ENCODE measurements at regions not wholly inside any gene's neighbourhood (a gene's known extent, or its start where the extent isn't known, plus 50 kb on each side); places are given as distances from the start of the nearest gene placed in this dataset.

DNA sequence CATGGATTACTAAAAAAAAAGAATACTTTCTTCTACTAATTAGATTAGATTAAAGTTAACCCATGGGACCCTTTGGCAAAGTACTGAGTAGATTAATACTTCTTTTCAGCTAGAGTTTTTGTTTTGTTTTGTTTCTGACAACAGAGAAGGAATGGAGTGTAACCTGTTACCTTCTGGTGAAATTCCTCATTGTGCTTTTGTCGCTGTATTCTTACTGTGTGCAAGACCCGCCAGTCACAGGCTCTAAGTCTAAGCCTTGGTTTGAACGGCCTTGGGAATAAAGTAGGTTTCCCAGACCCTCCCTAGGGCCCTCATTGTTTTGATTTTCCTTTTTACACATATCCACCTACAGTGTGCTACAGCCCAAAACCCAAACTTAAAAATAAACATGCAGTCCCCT lies 171.1 kb upstream of the IL12A start:
- no peak for DNase-seq (ENCODE audit: low spot score)
- H3K4me3 ChIP-seq, result no peak overlapping the region
- H3K27ac ChIP-seq, result no peak overlapping the region
- TF ChIP-seq, protein P1, sequence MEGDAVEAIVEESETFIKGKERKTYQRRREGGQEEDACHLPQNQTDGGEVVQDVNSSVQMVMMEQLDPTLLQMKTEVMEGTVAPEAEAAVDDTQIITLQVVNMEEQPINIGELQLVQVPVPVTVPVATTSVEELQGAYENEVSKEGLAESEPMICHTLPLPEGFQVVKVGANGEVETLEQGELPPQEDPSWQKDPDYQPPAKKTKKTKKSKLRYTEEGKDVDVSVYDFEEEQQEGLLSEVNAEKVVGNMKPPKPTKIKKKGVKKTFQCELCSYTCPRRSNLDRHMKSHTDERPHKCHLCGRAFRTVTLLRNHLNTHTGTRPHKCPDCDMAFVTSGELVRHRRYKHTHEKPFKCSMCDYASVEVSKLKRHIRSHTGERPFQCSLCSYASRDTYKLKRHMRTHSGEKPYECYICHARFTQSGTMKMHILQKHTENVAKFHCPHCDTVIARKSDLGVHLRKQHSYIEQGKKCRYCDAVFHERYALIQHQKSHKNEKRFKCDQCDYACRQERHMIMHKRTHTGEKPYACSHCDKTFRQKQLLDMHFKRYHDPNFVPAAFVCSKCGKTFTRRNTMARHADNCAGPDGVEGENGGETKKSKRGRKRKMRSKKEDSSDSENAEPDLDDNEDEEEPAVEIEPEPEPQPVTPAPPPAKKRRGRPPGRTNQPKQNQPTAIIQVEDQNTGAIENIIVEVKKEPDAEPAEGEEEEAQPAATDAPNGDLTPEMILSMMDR (IDR thresholded peaks at IDR 0.05), result no peak

GRCh38 chr3:159818399-159818798 lies 170.2 kb upstream of the IL12A start:
- Histone ChIP-seq H3K27ac (no peak overlapping the region), H3K4me3 (no peak overlapping the region)
- no peak for DNase-seq (ENCODE audit: low spot score)
- TF ChIP-seq, protein P1 (IDR thresholded peaks at IDR 0.05), result no peak

- DNase-seq (ENCODE audit: low spot score), result no peak
- Histone ChIP-seq H3K27ac (no peak overlapping the region), H3K4me3 (no peak overlapping the region)
- TF ChIP-seq, protein P1 (IDR thresholded peaks at IDR 0.05), result no peak
Observed at GRCh38 chr3:159818997-159819500, 169.6 kb upstream of the IL12A start.

GRCh38 chr3:159819676-159820075 lies 169.0 kb upstream of the IL12A start:
- DNase-seq (ENCODE audit: low spot score), result no peak

GRCh38 chr3:159821110-159821509 lies 167.5 kb upstream of the IL12A start:
- no peak for DNase-seq (ENCODE audit: low spot score)
- H3K4me3 ChIP-seq, result no peak overlapping the region
- TF ChIP-seq, protein P1 (IDR thresholded peaks at IDR 0.05), result no peak

More at GRCh38 chr3:159819676-159820075, 169.0 kb upstream of the IL12A start:
- Histone ChIP-seq H3K4me3 (no peak overlapping the region), H3K27ac (no peak overlapping the region)
- TF ChIP-seq, protein P1 (IDR thresholded peaks at IDR 0.05), result no peak

DNA sequence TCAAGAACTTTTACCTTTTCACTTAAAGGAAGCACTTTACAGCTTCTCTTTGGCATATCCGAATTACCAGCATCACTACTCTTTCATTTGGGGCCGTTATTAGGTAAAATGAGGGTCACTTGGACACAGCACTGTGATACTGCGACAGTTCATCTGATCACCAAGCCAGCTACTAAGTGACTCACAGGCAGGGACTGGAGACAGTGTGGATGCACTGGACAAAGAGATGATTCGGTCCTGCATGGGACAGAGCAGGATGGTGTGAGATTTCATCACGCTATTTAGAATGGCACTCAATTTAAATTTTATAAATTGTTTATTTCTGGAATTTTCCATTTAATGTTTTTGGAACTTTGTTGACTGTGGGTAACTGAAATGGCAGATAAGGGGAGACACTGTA lies 166.9 kb upstream of the IL12A start:
- TF ChIP-seq, protein P1 (IDR thresholded peaks at IDR 0.05), result no peak
- H3K4me3 ChIP-seq, result no peak overlapping the region
- H3K27ac ChIP-seq, result no peak overlapping the region
- no peak for DNase-seq (ENCODE audit: low spot score)

More at GRCh38 chr3:159821110-159821509, 167.5 kb upstream of the IL12A start:
- no peak overlapping the region for H3K27ac ChIP-seq

- DNase-seq (ENCODE audit: low spot score), result no peak
- TF ChIP-seq, protein P1 (IDR thresholded peaks at IDR 0.05), result no peak
- Histone ChIP-seq H3K4me3 (no peak overlapping the region), H3K27ac (no peak overlapping the region)
Observed at GRCh38 chr3:159823780-159824179, 164.9 kb upstream of the IL12A start.

Data from coronary artery (tissue), 2 donors.